ENCODE measurements at regions not wholly inside any gene's neighbourhood (a gene's known extent, or its start where the extent isn't known, plus 50 kb on each side); places are given as distances from the start of the nearest gene placed in this dataset.
A peak's percentile ranks its signal among the peaks of the same experiment; 100 is the strongest.

GRCh38 chr15:35663956-35664355 is 118.0 kb upstream of the DPH6 start:
- DNase-seq: peak; percentile 35

- no peak for DNase-seq
These were observed 120.1 kb upstream of the DPH6 start for GRCh38 chr15:35665896-35666536.

- peak; percentile 69 for DNase-seq
These were observed 121.9 kb upstream of the DPH6 start for GRCh38 chr15:35667908-35668307.

- DNase-seq: no peak
These were observed 123.1 kb upstream of the DPH6 start for GRCh38 chr15:35669021-35669420.

- no peak for DNase-seq
These were observed 123.6 kb upstream of the DPH6 start for GRCh38 chr15:35669432-35670045.

GRCh38 chr15:35671197-35671596 is 125.2 kb upstream of the DPH6 start:
- no peak for DNase-seq

DNA sequence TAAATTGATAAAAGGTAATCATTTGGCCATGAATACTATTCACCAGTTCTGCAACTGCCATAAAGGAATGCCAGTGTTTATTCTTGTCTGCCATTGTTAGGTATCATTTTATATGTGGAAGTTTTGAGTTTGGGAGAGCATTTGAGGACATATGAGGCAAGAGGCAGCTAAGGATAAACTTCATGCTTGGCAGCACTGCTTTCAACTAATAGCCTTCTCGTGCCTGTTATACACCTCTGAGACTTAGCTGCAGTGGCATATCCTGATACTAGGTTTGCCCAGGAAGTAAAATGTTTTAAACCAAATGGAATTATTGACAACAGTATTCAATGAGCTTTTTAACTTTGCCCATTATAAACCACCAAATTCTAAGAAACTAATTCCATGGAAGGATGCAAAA is 126.0 kb upstream of the DPH6 start:
- no peak for DNase-seq

GRCh38 chr15:35673093-35673684 is 127.2 kb upstream of the DPH6 start:
- peak; percentile 48 for DNase-seq

GRCh38 chr15:35674873-35675781 is 129.2 kb upstream of the DPH6 start:
- peak; percentile 27 for DNase-seq

DNA sequence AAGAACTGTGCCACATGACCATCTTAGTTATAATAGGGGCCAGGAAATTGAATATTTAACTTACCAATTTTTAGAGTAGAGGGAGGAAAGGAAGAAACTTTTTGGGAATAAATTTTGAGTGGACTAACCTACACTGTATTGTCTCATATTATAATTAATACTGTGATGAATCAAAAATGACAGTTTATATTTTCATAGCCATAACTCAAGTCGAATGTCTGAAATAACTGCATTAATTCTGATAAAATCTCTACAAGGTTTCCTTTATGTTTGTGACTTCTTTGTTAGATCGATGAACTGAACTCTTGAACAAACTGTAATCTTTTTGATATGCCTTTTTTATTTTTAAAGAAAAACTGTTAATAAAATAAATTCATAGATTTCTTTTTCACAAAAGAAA is 132.8 kb upstream of the DPH6 start:
- no peak for DNase-seq

DNA sequence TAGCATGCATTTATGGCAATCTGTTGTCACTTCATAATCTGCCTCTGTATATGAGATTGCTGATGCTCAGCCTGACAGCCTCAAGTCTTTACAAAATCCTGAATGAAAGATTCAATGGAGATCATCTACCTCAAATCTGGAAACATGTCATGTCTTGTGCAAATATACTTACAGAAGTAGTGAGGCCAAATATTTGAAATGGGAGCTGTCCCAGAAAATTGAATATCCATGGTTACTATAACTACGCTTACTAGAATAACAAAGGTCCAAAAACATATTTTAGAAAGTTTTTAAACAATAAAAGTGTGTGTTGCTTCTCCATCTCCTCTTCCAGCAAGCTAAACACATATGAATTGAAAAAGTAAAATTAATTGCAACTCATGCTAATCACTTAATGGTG is 133.2 kb upstream of the DPH6 start:
- DNase-seq: no peak

DNA sequence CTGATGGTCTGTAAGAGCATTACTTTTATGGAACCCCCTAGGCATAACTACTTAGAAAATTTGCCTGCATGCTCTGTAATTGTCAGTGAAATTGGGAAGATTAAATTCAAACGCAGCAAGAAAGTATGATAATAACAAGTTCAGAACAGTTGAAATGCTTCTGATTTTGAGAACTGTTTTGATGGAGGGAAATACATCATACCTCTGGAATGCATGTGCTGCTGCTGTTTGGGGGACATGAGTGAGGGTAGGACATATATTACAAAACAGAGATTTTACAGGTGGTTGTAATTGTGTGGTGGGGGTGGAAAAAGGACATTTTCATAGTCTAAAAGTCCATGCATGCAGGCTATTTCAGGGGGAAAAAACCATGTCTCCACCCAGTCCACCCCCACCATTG is 135.0 kb upstream of the DPH6 start:
- DNase-seq: no peak

DNA sequence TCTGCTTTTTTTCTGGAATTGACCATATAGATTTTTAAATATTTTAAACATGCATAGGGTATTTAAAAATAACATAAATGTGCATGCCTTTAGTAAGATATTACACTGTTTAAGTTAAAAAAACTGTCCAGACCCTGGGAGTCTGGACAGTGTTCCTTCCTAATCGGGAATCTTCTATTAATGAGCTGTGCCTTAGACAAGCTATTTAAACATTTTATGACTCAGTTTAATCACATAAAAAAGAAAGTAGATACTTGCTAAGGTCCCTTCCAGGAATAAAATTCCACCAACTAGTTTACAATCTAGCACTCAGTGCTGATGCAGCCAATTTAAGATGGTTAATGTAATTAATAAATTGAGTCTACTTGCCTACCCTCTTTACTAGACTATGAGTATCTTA is 140.4 kb upstream of the DPH6 start:
- DNase-seq: no peak

GRCh38 chr15:35689266-35689665 is 143.3 kb upstream of the DPH6 start:
- no peak for DNase-seq

GRCh38 chr15:35690089-35690488 is 144.1 kb upstream of the DPH6 start:
- no peak for DNase-seq

DNA sequence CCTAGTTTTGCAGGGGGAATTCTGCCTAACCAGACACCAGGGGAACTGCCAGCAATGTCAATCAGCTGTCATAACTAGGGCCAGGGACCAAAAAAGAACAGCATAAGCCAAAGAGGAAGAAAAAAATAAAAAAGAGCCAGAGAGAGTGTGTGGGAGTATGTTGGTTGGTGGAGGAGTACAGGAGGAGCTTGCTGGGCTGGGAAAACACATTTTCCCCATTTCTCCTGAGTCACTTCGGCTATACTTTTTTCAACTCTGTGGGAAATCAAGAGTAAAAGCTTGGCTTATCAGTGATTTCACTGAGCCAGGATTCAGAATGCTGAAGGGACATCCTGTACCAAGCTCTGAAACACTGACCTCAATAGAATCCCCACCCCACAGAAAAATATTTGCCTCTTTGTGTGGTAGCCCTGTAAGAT is 144.7 kb upstream of the DPH6 start:
- DNase-seq: peak; percentile 65

DNA sequence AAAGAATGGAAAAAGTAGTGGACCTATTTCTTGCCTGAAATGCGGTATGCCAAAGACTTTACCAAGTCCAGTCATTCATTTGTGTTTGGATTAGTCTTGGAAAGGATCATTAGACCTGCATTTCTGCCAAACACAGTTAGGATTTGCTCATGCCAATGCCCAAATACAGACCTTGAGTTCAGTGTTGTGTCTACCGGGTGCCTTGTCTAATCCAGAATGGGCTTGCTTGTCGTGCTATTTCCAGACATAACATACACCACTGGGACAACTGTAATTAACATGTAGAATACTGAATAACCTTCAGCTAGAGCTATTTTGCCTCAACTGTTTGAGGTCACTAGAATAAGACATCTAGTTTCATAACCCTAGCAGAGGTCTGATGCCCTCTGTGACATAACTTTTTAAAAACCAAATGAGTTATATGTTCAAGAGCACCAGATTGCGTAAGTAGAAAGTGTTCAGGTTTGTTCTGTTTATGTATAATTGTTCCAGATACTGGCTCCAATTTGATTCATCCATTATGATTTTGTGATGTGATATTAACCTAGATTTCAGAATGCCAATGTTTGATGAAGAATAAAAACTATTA is 145.3 kb upstream of the DPH6 start:
- no peak for DNase-seq

- DNase-seq: no peak
These were observed 146.2 kb upstream of the DPH6 start for GRCh38 chr15:35691891-35692867.

GRCh38 chr15:35693286-35693685 is 147.3 kb upstream of the DPH6 start:
- DNase-seq: no peak

GRCh38 chr15:35693886-35694285 is 147.9 kb upstream of the DPH6 start:
- DNase-seq: no peak

DNA sequence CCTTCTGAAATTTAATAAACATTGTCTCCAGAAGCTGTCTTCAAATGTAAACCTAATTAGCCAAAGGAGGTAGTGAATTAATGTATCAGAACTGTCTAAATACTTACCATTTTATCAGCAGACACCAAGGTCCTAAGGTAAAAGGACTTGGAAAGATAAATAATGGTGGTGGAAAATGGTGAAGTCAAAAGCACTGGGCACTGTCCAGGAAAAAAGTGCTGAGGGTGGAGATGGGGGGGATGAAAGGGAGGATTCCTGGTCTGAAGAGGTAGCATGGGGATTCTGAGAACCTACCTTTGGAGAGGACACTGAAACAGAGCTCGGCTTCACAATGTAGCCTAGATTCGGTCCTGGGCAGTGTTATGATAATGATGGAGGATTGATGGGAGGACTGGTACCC is 149.0 kb upstream of the DPH6 start:
- no peak for DNase-seq

DNA sequence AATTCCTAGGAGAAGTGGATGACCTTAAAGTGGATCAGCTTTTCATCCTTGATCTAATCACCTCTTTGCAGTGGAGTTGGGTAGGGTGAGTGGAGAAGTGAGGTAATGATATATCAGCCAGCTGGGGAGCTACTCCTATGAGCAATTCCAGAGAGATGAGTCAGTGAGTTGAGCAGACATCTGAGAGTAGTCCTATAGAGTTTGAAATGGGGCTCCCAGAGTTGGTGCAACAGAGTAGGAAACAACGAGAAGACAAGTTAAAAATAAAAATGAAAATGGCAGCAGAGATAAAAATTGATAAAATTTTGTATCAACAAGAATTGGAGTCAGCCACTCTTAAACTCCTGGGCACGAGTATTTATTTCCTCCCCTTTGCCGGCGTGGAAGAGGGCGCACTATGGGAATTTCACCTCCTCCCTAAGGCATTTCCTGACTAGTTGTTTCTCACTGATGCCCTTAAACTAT is 150.8 kb upstream of the DPH6 start:
- no peak for DNase-seq

Data from OCI-M1 (cell line).